ENCODE measurements at regions not wholly inside any gene's neighbourhood (a gene's known extent, or its start where the extent isn't known, plus 50 kb on each side); places are given as distances from the start of the nearest gene placed in this dataset.

DNA sequence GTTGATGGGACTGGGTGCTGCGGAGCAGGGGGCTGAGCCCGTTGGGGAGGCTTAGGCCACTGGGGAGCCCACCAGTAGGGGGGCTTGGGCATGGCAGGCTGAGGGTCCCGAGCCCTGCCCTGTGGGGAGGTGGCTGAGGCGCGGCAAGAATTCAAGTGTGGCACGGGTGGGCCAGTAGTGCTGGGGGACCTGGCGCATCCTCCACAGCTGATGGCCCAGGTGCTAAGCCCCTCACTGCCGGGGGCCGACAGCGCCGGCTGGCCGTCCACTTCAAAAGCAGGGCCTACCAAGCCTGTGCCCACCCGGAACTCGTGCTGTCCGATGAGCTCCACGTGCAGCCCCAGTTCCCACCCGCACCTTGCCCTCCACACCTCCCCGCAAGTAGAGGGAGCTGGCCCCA is 917.5 kb downstream of the TAF11L14 start:
- Histone ChIP-seq H2AFZ (ENCODE audit: insufficient read depth, low read depth, low read length, poor library complexity, severe bottlenecking) (no peak overlapping the region), H3K36me3 (replicated peaks in 1 of 2; ENCODE audit: control insufficient read depth in 1 of 2, insufficient read depth in 2 of 2, low read length in 2 of 2) (no peaks in the 10 kb centered on the region), H3K9ac (ENCODE audit: insufficient read depth, low read length, poor library complexity, severe bottlenecking) (no peak overlapping the region), H3K9me3 (replicated peaks in 1 of 2; ENCODE audit: control insufficient read depth in 1 of 2, insufficient read depth in 1 of 2, low read length in 2 of 2) (peaks cover 41 to 57% of the 10 kb centered on the region in 2 donors), H3K27me3 (ENCODE audit: control insufficient read depth in 2 of 2, insufficient read depth in 2 of 2, low read length in 2 of 2) (no peaks in the 10 kb centered on the region), H3K27ac (ENCODE audit: low read depth in 1 of 2, low read length in 2 of 2) (no peak overlapping the region), H3K4me1 (ENCODE audit: control insufficient read depth in 1 of 2, insufficient read depth in 2 of 2, low read length in 2 of 2) (no peaks in the 10 kb centered on the region), H3K4me3 (replicated peaks in 1 of 3; ENCODE audit: low read depth in 2 of 3, low read length in 3 of 3) (no peak overlapping the region), H4K20me1 (ENCODE audit: insufficient read depth, low read length) (no peaks in the 10 kb centered on the region), H3K79me2 (ENCODE audit: insufficient read depth, low read length) (no peaks in the 10 kb centered on the region), H3K4me2 (replicated peaks; ENCODE audit: extremely low read depth, low read length, poor library complexity, severe bottlenecking) (no peak overlapping the region)
- TF ChIP-seq, protein P1, sequence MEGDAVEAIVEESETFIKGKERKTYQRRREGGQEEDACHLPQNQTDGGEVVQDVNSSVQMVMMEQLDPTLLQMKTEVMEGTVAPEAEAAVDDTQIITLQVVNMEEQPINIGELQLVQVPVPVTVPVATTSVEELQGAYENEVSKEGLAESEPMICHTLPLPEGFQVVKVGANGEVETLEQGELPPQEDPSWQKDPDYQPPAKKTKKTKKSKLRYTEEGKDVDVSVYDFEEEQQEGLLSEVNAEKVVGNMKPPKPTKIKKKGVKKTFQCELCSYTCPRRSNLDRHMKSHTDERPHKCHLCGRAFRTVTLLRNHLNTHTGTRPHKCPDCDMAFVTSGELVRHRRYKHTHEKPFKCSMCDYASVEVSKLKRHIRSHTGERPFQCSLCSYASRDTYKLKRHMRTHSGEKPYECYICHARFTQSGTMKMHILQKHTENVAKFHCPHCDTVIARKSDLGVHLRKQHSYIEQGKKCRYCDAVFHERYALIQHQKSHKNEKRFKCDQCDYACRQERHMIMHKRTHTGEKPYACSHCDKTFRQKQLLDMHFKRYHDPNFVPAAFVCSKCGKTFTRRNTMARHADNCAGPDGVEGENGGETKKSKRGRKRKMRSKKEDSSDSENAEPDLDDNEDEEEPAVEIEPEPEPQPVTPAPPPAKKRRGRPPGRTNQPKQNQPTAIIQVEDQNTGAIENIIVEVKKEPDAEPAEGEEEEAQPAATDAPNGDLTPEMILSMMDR (IDR thresholded peaks at IDR 0.05) = no peak
- Mint-ChIP-seq H3K4me3 (no peak overlapping the region), H3K4me1 (no peaks in the 10 kb centered on the region), H3K9me3 (peaks cover 12 to 31% (median 24%) of the 10 kb centered on the region in 7 donors), H3K36me3 (no peaks in the 10 kb centered on the region), H3K27ac (no peak overlapping the region), H3K27me3 (ENCODE audit: low read depth in 3 of 3) (peaks cover 0 to 2% (median 0%) of the 10 kb centered on the region in 3 donors)
- WGBS (ENCODE audit: insufficient coverage) = 92% methylated on average over 17 of the region's 18 CpGs
- intact Hi-C loops (cut with micrococcal nuclease) = no loop called here
- no peak for DNase-seq

DNA sequence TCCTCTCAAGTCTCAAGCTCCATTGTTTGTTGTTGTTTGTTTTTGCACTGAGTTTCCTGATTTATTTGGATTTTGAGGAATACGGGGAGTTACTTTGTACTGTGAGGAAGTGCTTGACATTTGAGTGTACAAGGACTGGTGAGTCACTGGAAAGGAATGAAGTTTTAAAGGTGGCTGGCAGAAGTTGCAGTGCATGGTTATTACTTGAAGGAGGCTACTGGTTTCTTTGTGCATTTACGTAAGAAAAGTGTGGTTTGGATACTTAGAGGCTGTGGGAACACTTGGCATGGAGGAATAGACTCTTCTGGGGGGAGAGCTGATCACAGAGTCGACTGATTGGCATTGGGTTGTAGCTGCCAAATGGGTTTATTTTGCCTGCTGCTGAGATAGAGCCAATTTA is 919.0 kb downstream of the TAF11L14 start:
- Histone ChIP-seq H3K4me3 (replicated peaks in 1 of 3; ENCODE audit: low read depth in 2 of 3, low read length in 3 of 3) (no peak overlapping the region), H3K4me2 (replicated peaks; ENCODE audit: extremely low read depth, low read length, poor library complexity, severe bottlenecking) (no peak overlapping the region), H3K27me3 (ENCODE audit: control insufficient read depth in 2 of 2, insufficient read depth in 2 of 2, low read length in 2 of 2) (no peaks in the 10 kb centered on the region), H3K79me2 (ENCODE audit: insufficient read depth, low read length) (no peaks in the 10 kb centered on the region), H3K4me1 (ENCODE audit: control insufficient read depth in 1 of 2, insufficient read depth in 2 of 2, low read length in 2 of 2) (no peaks in the 10 kb centered on the region), H3K9me3 (replicated peaks in 1 of 2; ENCODE audit: control insufficient read depth in 1 of 2, insufficient read depth in 1 of 2, low read length in 2 of 2) (peaks cover 34 to 43% of the 10 kb centered on the region in 2 donors), H3K36me3 (replicated peaks in 1 of 2; ENCODE audit: control insufficient read depth in 1 of 2, insufficient read depth in 2 of 2, low read length in 2 of 2) (no peaks in the 10 kb centered on the region), H3K27ac (ENCODE audit: low read depth in 1 of 2, low read length in 2 of 2) (no peak overlapping the region), H2AFZ (ENCODE audit: insufficient read depth, low read depth, low read length, poor library complexity, severe bottlenecking) (no peak overlapping the region), H3K9ac (ENCODE audit: insufficient read depth, low read length, poor library complexity, severe bottlenecking) (no peak overlapping the region), H4K20me1 (ENCODE audit: insufficient read depth, low read length) (no peaks in the 10 kb centered on the region)
- no peaks in the 10 kb centered on the region for H3K36me3 Mint-ChIP-seq
- intact Hi-C loops (cut with micrococcal nuclease) = no loop called here
- peaks cover 12 to 30% (median 24%) of the 10 kb centered on the region in 7 donors for H3K9me3 Mint-ChIP-seq
- TF ChIP-seq, protein P1 (IDR thresholded peaks at IDR 0.05) = no peak
- peaks cover 0 to 2% (median 0%) of the 10 kb centered on the region in 3 donors for H3K27me3 Mint-ChIP-seq (ENCODE audit: low read depth in 3 of 3)
- DNase-seq = no peak
- no peak overlapping the region for H3K4me3 Mint-ChIP-seq
- 87% methylated on average over 3 of the region's 3 CpGs for WGBS (ENCODE audit: insufficient coverage)
- H3K27ac Mint-ChIP-seq = no peak overlapping the region
- no peaks in the 10 kb centered on the region for H3K4me1 Mint-ChIP-seq

Data from CD14-positive monocyte (primary cell).